Stimulated activated CD4-positive, alpha-beta T cell treated with anti-CD3 and anti-CD28 coated beads, Interleukin-12 subunit alpha, Interleukin-12 subunit beta, amount 100 ng/mL, for 24 hours (primary cell): ENCODE measurements at regions not wholly inside any gene's neighbourhood (a gene's known extent, or its start where the extent isn't known, plus 50 kb on each side); places are given as distances from the start of the nearest gene placed in this dataset.

ENCODE experiments used
- DNase-seq, 2 experiments: peaks; one replicate each; pipeline ENCODE4 v3.0.0-alpha.2; 2020; ENCODE audit warnings: low read depth in 2 of 2

- DNase-seq: no peak
Observed at GRCh38 chr14:103206836-103207387, 83.7 kb downstream of the TNFAIP2 start.

GRCh38 chr14:103207388-103208072, 84.3 kb downstream of the TNFAIP2 start:
- DNase-seq: no peak

DNA sequence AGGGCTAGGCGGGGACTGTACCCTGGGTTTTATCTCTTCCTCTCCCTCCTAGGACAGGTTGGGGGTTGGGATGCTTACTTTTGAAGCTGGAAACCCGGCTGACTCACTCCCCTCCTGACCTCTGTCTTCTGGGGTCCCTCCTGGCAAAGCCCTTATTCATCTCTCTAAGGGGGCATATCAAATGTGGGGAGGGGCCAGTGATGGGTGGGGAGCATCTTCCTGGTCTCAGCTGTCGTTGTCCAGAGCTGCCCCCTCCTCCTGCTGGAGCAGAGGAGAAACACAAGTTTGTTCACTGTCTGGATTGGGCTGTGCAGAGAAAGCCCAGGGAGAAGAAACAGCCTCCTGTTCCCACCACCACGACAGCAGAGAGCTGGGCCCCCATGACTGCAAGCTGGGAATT, 85.8 kb downstream of the TNFAIP2 start:
- no peak for DNase-seq

DNA sequence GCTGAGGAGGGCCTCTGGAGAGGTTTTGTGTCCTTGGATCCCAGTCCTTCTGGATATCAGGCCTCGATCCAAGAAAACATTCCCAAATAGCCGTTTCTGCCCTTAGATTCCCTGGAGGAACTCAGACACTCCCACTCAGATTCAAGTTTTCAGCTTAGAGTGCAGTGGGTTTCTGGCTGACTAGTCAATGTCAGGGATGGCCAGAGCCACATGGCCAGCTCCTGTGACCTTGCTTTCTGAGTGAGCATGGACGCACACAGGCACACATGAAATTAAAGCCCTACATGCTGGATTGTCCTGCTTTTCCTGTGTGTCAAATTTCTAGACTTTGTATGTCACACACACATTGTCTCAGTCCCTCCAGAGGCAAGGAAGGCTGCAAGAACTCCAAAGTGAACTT, 86.2 kb downstream of the TNFAIP2 start:
- DNase-seq: no peak

DNA sequence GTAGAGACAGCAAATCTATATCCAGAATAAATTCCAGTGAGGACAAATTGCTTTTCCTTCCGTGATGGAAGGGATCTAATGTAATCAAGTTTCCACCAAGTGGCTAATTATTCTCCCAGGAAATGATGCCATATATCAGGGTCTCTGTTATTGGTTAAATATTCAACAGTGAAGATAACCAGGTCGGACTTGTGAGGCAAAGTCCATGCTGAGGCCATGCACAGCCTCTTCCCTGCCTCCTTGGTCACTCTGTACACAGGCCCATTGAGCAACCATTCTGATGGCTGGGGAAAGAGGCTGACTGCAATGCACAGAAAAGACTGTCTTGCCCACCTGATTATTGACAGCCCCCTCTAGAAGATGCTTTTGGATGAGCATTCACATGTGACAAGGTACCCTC, 90.1 kb downstream of the TNFAIP2 start:
- no peak for DNase-seq

DNA sequence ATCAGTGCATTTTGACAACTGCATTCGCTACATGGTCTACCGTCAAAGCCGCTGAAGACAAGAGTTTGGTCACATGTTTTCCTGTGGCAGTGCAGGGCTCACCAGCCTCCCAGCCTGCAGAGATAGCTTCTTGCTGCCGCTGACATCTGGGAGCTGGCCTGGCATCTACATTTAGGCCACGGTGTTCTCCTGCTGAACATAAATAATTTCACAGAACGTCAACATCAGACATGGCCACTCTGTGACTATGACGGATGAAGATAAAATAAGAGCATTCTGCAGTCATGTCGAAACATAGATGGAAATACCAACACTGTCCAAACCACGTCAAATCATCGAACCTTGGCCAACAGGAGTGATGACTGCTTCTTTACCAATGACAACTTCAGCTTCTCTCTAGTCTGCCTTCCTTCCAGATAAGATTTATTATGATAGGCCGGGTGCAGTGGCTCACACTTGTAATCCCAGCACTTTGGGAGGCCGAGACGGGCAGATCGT, 91.2 kb downstream of the TNFAIP2 start:
- no peak for DNase-seq

DNA sequence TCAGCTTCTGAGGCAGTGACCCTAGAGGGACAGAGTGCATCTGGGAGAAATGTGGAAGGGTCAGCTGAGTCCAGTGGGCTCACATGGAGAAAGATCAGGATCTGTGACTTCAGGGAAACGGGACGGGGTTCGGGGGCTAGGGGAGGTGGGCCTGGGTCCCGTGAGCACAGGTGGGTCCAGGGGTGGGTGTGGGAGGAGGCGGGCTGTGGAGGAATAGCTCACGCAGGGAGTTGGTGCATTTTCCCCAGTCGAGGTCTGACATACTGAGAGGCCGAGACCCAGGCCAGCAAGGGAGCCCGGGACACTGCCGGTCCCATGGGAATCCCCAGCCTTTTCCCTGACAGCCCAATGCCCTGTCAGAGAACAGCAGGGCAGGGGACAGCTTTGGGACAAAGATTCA, 93.1 kb downstream of the TNFAIP2 start:
- no peak for DNase-seq

DNA sequence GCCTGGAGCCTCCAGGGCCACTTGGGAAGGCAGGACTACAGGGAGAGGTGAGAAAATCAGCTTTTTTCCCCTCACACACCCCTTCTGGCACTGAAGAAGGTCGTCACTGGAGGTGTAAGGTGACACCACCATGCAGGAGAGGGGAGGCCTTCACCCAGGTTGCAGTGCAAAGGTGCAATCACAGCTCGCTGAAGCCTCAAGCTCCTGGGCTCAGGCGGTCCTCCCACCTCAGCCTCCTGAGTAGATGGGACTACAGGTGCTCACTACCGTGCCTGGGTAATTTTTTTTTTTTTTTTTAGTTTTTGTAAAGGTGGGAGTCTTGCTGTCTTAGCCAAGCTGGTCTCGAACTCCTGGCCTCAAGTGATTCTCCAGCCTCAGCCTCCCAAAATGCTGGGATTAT, 93.6 kb downstream of the TNFAIP2 start:
- no peak for DNase-seq

- no peak for DNase-seq
Observed at GRCh38 chr14:103217538-103217937, 94.3 kb downstream of the TNFAIP2 start.

DNA sequence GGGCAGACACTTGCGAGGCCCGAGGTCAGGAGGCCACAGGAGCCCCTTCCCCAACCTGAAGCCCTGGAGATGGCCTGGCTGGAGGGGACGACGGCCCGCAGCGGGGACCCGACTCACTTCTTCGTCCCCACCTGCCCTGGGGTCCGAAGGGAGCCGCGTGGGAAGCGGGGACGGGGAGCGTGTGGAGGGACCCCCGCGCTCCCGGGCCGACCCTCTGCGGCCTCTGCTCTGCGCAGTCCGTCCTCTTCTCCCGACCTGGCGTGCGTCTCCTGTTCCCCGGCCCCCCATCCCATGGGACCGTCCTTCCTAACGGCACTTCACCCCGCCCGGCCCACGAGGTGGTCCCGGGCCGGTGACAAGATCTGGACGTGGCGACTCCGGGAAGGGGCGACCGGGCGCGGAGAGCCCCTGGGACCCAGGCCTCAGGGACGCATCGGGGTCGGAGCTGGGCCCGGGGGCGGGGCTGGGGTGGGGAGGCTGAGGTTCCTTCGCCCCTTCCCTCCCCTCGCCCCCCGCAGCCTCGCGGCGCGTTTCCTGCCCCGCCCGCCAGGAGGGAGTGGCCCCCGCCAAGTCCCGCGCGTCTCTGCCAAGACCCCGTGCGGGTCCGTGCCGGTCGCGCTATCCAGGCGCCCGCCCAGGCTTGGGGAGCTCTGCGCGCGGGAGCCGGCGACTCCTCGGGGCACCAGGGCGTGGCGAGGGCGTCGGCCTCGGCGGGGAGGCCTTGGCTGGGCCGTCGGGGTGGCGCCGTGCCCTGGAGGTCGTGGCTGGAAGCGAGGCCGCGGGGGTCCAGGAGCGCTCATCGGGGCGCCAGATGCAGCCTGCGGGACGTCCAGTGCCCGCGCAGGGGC, 97.1 kb downstream of the TNFAIP2 start:
- DNase-seq: no peak

GRCh38 chr14:103220982-103221641, 97.9 kb downstream of the TNFAIP2 start:
- no peak for DNase-seq

- no peak for DNase-seq
Observed at GRCh38 chr14:103221781-103222358, 98.6 kb downstream of the TNFAIP2 start.

DNA sequence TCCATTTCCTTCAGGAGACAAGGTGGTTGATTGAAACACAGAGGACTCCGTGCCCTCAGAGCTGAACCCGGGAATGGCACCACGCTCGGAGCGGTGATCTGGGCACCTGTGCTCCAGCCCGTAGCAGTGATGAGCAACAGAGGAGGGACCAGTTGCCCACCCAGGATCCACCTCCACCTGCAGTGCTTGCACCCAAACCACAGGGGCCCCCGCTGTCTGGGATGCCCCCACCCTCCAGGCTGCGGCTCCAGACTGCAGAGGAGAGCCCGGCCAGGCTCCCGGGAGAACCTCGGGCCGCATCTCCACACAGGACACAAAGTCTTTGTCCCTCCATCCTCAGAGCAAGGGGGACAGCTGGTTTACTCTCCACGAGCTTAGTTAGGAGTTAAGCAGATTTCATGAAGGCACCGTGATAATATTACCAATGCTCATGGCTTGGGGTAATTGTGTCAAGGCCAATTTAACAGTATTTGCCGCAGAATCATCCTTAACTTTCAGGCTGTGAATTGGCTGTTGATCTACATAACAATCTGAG, 100.6 kb downstream of the TNFAIP2 start:
- no peak for DNase-seq

DNA sequence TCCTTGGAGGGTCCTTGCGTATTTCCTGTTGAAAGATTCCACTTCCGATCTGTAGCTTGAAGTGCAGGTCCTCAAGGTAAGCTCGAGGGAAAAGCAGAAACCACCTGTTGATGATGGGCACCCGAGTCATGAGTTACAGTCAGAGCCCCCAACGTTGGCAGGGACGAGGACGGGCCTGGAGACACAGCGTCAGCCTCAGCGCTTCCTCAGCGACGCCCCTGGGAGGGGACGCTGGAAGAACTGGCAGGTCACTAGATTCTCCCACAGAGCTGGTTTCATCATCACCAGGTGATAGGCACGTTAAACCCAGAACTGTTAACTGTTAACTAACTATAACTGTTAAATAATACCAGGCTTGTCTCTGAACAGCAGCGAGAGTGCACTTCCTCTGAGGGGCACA, 101.8 kb downstream of the TNFAIP2 start:
- DNase-seq: no peak

DNA sequence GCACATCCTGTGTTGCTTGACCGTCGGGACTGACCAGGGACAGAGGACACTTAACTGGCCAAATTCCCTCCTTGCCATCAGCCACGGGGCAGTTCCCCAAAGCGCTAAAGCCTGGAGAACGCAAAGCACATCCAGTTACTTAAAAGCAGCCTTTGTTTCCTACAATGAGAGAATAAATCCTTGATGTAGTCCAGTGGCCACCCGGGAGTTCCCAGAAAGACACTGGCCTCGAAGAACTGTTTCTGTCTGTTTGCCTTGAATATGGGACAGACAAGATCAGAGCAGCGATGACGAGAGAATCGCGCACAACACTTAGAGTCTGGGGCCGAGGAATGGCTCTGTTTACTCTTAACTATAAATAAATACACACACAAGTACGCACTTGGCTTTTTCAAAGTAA, 102.2 kb downstream of the TNFAIP2 start:
- DNase-seq: no peak

DNA sequence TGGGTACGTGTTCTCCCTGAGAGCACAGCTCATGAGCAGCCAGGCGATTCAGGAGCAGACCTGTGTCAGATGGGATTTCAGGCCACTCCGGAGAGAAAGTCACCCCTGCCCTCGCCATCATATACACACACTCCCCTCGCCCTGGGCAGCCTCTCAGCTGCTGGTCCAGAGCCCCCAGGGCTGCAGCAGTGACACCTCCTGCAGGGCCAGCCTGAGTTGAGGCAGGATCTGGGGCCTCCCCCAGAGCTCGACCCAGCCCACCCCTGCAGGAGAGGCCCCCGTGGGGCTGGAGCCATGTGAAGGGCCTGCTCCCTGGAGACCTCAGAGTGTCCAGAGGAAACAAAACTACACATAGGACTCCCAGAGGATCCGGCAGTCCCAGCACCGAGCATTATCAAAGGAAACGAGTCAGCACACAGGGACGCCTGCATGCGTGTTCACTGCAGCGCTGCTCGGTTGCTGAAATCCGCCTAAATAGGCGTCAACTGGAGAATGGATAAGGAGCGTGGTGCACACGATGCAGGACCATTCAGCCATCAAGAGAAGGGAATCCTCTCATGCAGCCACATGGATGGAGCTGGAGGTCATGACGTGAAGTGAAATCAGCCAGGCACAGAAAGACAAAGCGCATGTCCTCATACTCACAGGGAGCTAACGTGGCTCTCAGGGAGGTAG, 104.0 kb downstream of the TNFAIP2 start:
- DNase-seq: no peak

DNA sequence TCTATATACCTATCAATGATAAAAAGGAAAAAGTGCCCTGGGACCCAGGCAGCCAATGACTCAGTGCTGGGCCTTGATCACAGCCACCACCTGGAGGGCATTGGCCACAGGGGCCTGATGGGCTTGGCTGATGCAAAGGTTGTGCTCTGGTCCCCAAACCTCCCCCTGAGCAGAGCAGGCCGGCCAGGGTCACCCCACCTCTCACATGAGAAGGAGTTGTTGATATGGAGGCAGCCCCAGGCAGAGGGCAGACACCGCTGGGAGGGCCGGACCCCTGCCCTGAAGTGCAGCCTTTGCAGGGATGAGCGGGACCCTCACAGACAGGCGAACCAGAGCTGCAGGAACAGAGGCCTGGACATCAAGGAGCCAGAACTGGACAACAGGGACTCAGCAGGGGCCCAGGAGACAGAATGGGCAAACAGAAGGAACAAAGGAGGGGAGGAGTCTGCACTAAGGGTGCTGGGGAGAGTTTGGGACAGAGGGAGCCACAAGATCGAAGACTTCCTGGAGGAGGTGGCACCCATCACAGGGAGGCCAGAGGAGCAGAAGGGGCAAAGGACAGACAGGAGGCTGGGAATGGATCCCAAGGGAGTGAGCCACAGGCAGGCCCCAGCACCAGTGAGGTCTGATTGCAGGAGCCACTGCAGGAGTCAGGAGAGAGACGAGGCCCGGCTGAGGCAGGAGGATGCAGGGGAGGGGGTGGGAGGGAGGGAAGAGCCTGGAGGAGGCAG, 105.0 kb downstream of the TNFAIP2 start:
- DNase-seq: no peak

- no peak for DNase-seq
Observed at GRCh38 chr14:103228866-103229265, 105.2 kb upstream of the EIF5 start.

DNA sequence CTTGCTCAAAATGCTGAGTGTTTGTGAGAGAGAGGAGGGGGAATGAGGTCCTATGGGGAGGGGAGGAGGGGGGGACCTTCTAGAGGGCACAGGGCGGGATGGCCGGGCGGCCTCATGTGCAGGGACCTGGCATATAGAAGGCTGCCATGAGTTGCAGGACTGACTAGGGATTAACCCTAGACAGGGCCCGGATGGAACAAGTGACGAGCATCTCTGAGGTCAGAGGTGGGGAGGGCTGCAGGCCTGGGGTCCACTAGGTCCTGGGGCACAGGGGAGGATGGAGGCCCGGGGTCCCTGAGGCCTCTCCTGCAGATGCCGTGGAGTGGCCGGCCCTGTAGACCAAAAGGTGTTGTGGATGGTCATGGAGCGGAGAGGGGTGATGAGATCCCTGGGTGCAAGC, 104.0 kb upstream of the EIF5 start:
- DNase-seq: no peak

DNA sequence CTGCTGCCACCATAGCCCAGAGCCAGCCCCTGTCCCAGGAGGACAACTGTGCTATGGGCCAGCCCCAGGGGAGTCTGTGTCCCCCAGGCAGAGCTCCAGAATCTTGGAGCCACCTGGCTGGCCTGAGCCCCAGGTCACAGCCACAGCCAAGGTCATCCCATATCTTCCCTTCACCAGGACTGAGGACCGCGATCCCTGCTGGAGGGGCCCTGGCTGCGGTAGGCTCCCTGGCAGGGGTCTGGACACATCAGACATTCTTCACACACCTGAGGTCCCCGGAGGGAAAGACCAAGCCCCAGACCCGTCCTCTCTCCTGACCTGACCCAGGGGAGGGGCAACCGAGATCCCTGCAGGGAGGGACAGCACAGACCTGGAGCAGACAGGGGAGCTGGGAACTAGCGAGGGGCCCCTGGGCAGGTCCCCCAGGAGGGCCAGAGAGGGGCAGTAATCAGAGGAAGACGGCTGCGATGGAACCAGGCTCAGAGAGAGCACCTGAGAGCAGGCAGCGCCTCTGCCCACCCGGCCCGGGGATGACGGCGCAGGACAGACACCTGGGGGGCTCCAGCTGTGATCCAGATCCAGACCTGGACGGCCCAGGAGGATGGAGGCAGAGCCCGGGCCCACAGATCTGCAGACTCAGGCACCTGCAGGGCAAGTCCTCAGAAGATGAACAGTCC, 103.2 kb upstream of the EIF5 start:
- no peak for DNase-seq
